Subcutaneous abdominal adipose tissue (tissue), 5 donors: ENCODE measurements at regions not wholly inside any gene's neighbourhood (a gene's known extent, or its start where the extent isn't known, plus 50 kb on each side); places are given as distances from the start of the nearest gene placed in this dataset.

Experiments
- H3K27ac ChIP-seq: one replicate; pipeline ENCODE4 v1.7.0; 2013; ENCODE audit warnings: low read depth, mild to moderate bottlenecking, inconsistent platforms, low read length, moderate library complexity
- H3K27me3 ChIP-seq, 5 donors: one replicate each; pipeline ENCODE4 v1.7.0; 2013; ENCODE audit warnings: low read length in 5 of 5, inconsistent platforms in 1 of 5; ENCODE audit not compliant: control insufficient read depth in 5 of 5, insufficient read depth in 4 of 5
- H3K36me3 ChIP-seq, 5 donors: one replicate each; pipeline ENCODE4 v1.7.0; 2013; ENCODE audit warnings: low read length in 5 of 5; ENCODE audit not compliant: control insufficient read depth in 5 of 5, insufficient read depth in 5 of 5
- H3K4me1 ChIP-seq, 5 donors: one replicate each; pipeline ENCODE4 v1.7.0; 2013; ENCODE audit warnings: low read length in 5 of 5, mild to moderate bottlenecking in 3 of 5, moderate library complexity in 1 of 5; ENCODE audit not compliant: control insufficient read depth in 5 of 5, insufficient read depth in 5 of 5
- H3K4me3 ChIP-seq, 5 donors: one replicate each; pipeline ENCODE4 v1.7.0; 2013; ENCODE audit warnings: low read length in 5 of 5, low read depth in 1 of 5
- H3K9ac ChIP-seq, 5 donors: one replicate each; pipeline ENCODE4 v1.7.0; 2013; ENCODE audit warnings: low read length in 5 of 5, mild to moderate bottlenecking in 4 of 5, moderate library complexity in 3 of 5
- H3K9me3 ChIP-seq, 5 donors: one replicate each; pipeline ENCODE4 v1.7.0; 2013; ENCODE audit warnings: low read length in 5 of 5; ENCODE audit not compliant: control insufficient read depth in 5 of 5
- donor health status: healthy.
- donor health status: healthy.
- donor health status: healthy.
- donor health status: healthy.
- donor health status: healthy.

GRCh38 chr18:47558110-47558750 lies 306.8 kb upstream of the SKOR2 start:
- no peaks in the 10 kb centered on the region for H3K36me3 ChIP-seq

GRCh38 chr18:47557160-47557559 lies 305.7 kb upstream of the SKOR2 start:
- H3K4me1 ChIP-seq: no peaks in the 10 kb centered on the region

More at GRCh38 chr18:47558110-47558750, 306.8 kb upstream of the SKOR2 start:
- H3K27ac ChIP-seq: no peak overlapping the region
- peaks cover 7 to 23% (median 11%) of the 10 kb centered on the region in 5 donors for H3K27me3 ChIP-seq
- peaks cover 0 to 4% (median 0%) of the 10 kb centered on the region in 5 donors for H3K9me3 ChIP-seq
- H3K4me3 ChIP-seq: no peak overlapping the region
- H3K9ac ChIP-seq: no peak overlapping the region
- no peaks in the 10 kb centered on the region for H3K4me1 ChIP-seq

DNA sequence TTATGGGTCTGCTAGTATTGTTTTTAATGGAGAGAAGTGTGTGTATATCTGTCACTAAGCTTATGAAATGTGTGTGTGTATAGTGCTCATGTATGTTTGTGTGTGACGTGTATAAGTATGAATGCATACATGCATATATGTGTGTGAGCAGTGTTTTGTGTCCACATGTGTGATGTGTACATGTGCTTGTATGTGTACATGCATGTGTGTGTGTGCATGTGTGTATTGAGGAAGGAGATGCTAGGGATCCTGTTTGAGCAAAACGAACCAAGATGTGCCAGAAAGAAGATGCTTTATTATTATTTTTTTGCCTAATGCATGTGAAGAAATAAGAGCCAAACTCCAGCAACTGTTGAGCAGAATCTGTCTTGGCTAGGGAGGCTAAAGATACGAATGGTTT lies 301.3 kb upstream of the SKOR2 start:
- Histone ChIP-seq H3K4me1 (no peaks in the 10 kb centered on the region), H3K27me3 (peaks cover 0 to 3% (median 0%) of the 10 kb centered on the region in 5 donors), H3K9ac (no peak overlapping the region), H3K27ac (no peak overlapping the region), H3K9me3 (no peaks in the 10 kb centered on the region), H3K4me3 (no peak overlapping the region), H3K36me3 (no peaks in the 10 kb centered on the region)

More at GRCh38 chr18:47557160-47557559, 305.7 kb upstream of the SKOR2 start:
- Histone ChIP-seq H3K9ac (no peak overlapping the region), H3K4me3 (no peak overlapping the region), H3K36me3 (no peaks in the 10 kb centered on the region), H3K27me3 (peaks cover 7 to 23% (median 11%) of the 10 kb centered on the region in 5 donors), H3K9me3 (no peaks in the 10 kb centered on the region), H3K27ac (no peak overlapping the region)

- Histone ChIP-seq H3K9ac (no peak overlapping the region), H3K4me3 (no peak overlapping the region), H3K9me3 (no peaks in the 10 kb centered on the region), H3K36me3 (no peaks in the 10 kb centered on the region), H3K27ac (no peak overlapping the region), H3K27me3 (peaks cover 0 to 4% (median 0%) of the 10 kb centered on the region in 5 donors), H3K4me1 (no peaks in the 10 kb centered on the region)
These were observed 299.2 kb upstream of the SKOR2 start for GRCh38 chr18:47550611-47551010.

- Histone ChIP-seq H3K9ac (no peak overlapping the region), H3K36me3 (no peaks in the 10 kb centered on the region), H3K27me3 (peaks cover 0 to 5% (median 0%) of the 10 kb centered on the region in 5 donors), H3K4me3 (no peak overlapping the region), H3K9me3 (no peaks in the 10 kb centered on the region), H3K27ac (no peak overlapping the region), H3K4me1 (no peaks in the 10 kb centered on the region)
These were observed 297.6 kb upstream of the SKOR2 start for GRCh38 chr18:47549021-47549540.

DNA sequence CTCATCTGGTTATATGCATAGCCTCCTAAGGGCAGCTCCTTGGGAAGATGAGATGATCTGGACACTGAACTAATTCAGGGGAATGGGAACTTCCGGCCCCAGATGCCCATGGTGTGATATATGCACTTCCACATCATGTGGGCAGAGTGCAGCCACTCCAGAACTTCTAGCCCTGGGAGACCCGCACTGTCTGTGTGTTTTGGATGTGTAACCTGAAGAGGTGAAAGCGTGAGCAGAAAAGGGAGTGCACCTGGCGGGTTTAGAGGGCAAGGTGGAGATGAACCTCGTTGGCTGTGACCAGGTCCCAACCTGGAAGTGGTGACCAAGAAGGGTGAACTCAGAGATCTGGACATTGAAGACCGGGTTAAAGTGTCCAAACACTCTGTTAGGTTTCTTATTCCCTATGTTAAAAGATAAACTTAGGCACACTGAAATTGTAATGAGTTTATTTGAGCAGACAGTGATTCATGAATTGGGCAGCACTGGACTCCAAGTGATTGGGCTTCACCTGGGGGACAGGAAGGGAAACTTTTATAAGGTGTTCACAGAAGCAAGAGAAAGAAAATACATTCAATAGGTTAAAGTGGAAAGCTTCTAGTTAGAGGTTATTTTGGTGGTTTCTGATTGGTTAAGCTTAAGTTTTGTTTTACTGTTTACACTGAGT lies 296.2 kb upstream of the SKOR2 start:
- no peak overlapping the region for H3K27ac ChIP-seq
- H3K4me1 ChIP-seq: no peaks in the 10 kb centered on the region
- H3K4me3 ChIP-seq: no peak overlapping the region
- H3K36me3 ChIP-seq: no peaks in the 10 kb centered on the region
- H3K9me3 ChIP-seq: no peaks in the 10 kb centered on the region
- peaks cover 0 to 8% (median 0%) of the 10 kb centered on the region in 5 donors for H3K27me3 ChIP-seq
- no peak overlapping the region for H3K9ac ChIP-seq

DNA sequence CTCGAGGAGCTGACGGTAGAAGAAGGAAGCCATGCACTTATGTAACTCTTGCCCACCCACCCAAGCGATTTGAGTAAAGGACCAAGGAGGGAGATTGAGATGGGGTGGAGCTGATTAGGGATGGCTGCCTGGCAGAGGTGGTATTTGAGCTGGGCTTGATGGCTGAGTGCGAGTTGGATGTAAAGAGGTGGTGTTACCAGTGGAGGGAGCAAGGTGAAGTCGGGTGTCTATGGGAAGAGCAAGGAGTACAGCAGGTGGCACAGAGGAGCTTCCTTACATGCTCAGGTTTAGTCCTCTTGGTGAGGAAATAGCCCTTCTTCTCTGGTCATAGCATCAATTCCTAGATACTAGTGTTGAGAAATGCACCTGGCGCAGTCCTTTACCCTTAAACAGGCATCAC lies 294.2 kb upstream of the SKOR2 start:
- Histone ChIP-seq H3K9ac (no peak overlapping the region), H3K4me1 (no peaks in the 10 kb centered on the region), H3K27ac (no peak overlapping the region), H3K36me3 (no peaks in the 10 kb centered on the region), H3K4me3 (no peak overlapping the region), H3K9me3 (no peaks in the 10 kb centered on the region), H3K27me3 (peaks cover 0 to 8% (median 0%) of the 10 kb centered on the region in 5 donors)

GRCh38 chr18:47543080-47543479 lies 291.6 kb upstream of the SKOR2 start:
- Histone ChIP-seq H3K27me3 (peaks cover 0 to 8% (median 0%) of the 10 kb centered on the region in 5 donors), H3K36me3 (no peaks in the 10 kb centered on the region), H3K27ac (no peak overlapping the region), H3K9ac (no peak overlapping the region), H3K4me1 (no peaks in the 10 kb centered on the region), H3K4me3 (no peak overlapping the region), H3K9me3 (no peaks in the 10 kb centered on the region)

DNA sequence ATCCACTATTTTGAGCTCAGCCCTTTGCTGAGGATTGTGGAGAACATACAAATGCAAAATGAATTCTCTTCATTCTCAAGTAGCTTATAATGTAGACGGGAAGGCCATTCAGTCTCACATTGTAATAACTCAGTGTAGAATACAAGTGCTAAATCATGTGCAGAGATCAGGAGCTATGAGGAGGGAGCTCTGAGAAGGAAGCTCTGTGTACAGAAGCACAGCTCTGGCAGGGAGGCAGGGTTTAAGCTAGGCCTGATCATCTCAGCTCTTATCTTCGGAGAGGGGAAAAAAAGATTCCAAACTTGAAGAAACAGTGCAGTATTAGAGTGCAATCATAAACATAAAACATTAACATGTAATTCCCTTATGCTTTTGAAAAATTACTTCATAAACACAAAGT lies 291.1 kb upstream of the SKOR2 start:
- peaks cover 0 to 8% (median 0%) of the 10 kb centered on the region in 5 donors for H3K27me3 ChIP-seq
- no peaks in the 10 kb centered on the region for H3K9me3 ChIP-seq
- no peak overlapping the region for H3K9ac ChIP-seq
- no peaks in the 10 kb centered on the region for H3K4me1 ChIP-seq
- no peak overlapping the region for H3K27ac ChIP-seq
- no peaks in the 10 kb centered on the region for H3K36me3 ChIP-seq
- H3K4me3 ChIP-seq: no peak overlapping the region

- Histone ChIP-seq H3K4me1 (peaks cover 0 to 4% (median 0%) of the 10 kb centered on the region in 5 donors), H3K4me3 (no peak overlapping the region), H3K36me3 (no peaks in the 10 kb centered on the region), H3K27ac (no peak overlapping the region), H3K9me3 (no peaks in the 10 kb centered on the region), H3K27me3 (peaks cover 6 to 26% (median 16%) of the 10 kb centered on the region in 5 donors), H3K9ac (no peak overlapping the region)
These were observed 280.3 kb upstream of the SKOR2 start for GRCh38 chr18:47531717-47532116.
